ENCODE measurements at regions not wholly inside any gene's neighbourhood (a gene's known extent, or its start where the extent isn't known, plus 50 kb on each side); places are given as distances from the start of the nearest gene placed in this dataset.
"Not testable (repeated sequence)": the region's sequence is repeated elsewhere in the genome, so short reads cannot be mapped to it uniquely, and the experiment has no call there.

- H3K9me3 ChIP-seq (ENCODE audit: control insufficient read depth, insufficient read depth, low read length): no peaks in the 10 kb centered on the region
- H3K4me1 ChIP-seq (ENCODE audit: insufficient read depth, low read length): no peaks in the 10 kb centered on the region
- no peaks in the 10 kb centered on the region for H3K36me3 ChIP-seq (ENCODE audit: insufficient read depth, low read length)
- H3K9ac ChIP-seq (ENCODE audit: low read depth, low read length): no peak overlapping the region
Observed at GRCh38 chr1:166390366-166391033, 223.7 kb upstream of the FAM78B start.

GRCh38 chr1:166391279-166392066 is 224.7 kb upstream of the FAM78B start:
- H3K9ac ChIP-seq (ENCODE audit: low read depth, low read length): no peak overlapping the region
- H3K36me3 ChIP-seq (ENCODE audit: insufficient read depth, low read length): no peaks in the 10 kb centered on the region
- no peaks in the 10 kb centered on the region for H3K9me3 ChIP-seq (ENCODE audit: control insufficient read depth, insufficient read depth, low read length)
- H3K4me1 ChIP-seq (ENCODE audit: insufficient read depth, low read length): no peaks in the 10 kb centered on the region

- no peaks in the 10 kb centered on the region for H3K4me1 ChIP-seq (ENCODE audit: insufficient read depth, low read length)
- H3K9me3 ChIP-seq (ENCODE audit: control insufficient read depth, insufficient read depth, low read length): no peaks in the 10 kb centered on the region
- no peaks in the 10 kb centered on the region for H3K36me3 ChIP-seq (ENCODE audit: insufficient read depth, low read length)
- H3K9ac ChIP-seq (ENCODE audit: low read depth, low read length): no peak overlapping the region
Observed at GRCh38 chr1:166395729-166396128, 228.9 kb upstream of the FAM78B start.

- not testable (repeated sequence) for H3K4me1 ChIP-seq (ENCODE audit: insufficient read depth, low read length); H3K36me3 ChIP-seq (ENCODE audit: insufficient read depth, low read length); H3K9ac ChIP-seq (ENCODE audit: low read depth, low read length); H3K9me3 ChIP-seq (ENCODE audit: control insufficient read depth, insufficient read depth, low read length)
Observed at GRCh38 chr1:166409253-166410082, 242.7 kb upstream of the FAM78B start.

GRCh38 chr1:166410083-166410385 is 243.2 kb upstream of the FAM78B start:
- H3K9me3 ChIP-seq (ENCODE audit: control insufficient read depth, insufficient read depth, low read length): peaks cover 3% of the 10 kb centered on the region; the same call in 1 of the 2 replicates
- H3K9ac ChIP-seq (ENCODE audit: low read depth, low read length): no peak overlapping the region

GRCh38 chr1:166416831-166417230 is 250.0 kb upstream of the FAM78B start:
- not testable (repeated sequence) for H3K36me3 ChIP-seq (ENCODE audit: insufficient read depth, low read length); H3K9ac ChIP-seq (ENCODE audit: low read depth, low read length); H3K4me1 ChIP-seq (ENCODE audit: insufficient read depth, low read length)

More at GRCh38 chr1:166410083-166410385, 243.2 kb upstream of the FAM78B start:
- Histone ChIP-seq H3K4me1 (ENCODE audit: insufficient read depth, low read length) (no peaks in the 10 kb centered on the region), H3K36me3 (ENCODE audit: insufficient read depth, low read length) (no peaks in the 10 kb centered on the region)

GRCh38 chr1:166418344-166418933 is 251.6 kb upstream of the FAM78B start:
- Histone ChIP-seq H3K9me3 (ENCODE audit: control insufficient read depth, insufficient read depth, low read length) (no peaks in the 10 kb centered on the region), H3K36me3 (ENCODE audit: insufficient read depth, low read length) (no peaks in the 10 kb centered on the region), H3K9ac (ENCODE audit: low read depth, low read length) (no peak overlapping the region), H3K4me1 (ENCODE audit: insufficient read depth, low read length) (no peaks in the 10 kb centered on the region)

More at GRCh38 chr1:166416831-166417230, 250.0 kb upstream of the FAM78B start:
- H3K9me3 ChIP-seq (ENCODE audit: control insufficient read depth, insufficient read depth, low read length): not testable (repeated sequence)

- H3K9ac ChIP-seq (ENCODE audit: low read depth, low read length); H3K4me1 ChIP-seq (ENCODE audit: insufficient read depth, low read length); H3K36me3 ChIP-seq (ENCODE audit: insufficient read depth, low read length); H3K9me3 ChIP-seq (ENCODE audit: control insufficient read depth, insufficient read depth, low read length): not testable (repeated sequence)
Observed at GRCh38 chr1:166422586-166422985, 255.8 kb upstream of the FAM78B start.

GRCh38 chr1:166432655-166433054 is 265.9 kb upstream of the FAM78B start:
- H3K4me1 ChIP-seq (ENCODE audit: insufficient read depth, low read length): no peaks in the 10 kb centered on the region
- H3K9me3 ChIP-seq (ENCODE audit: control insufficient read depth, insufficient read depth, low read length): no peaks in the 10 kb centered on the region
- H3K36me3 ChIP-seq (ENCODE audit: insufficient read depth, low read length): no peaks in the 10 kb centered on the region
- H3K9ac ChIP-seq (ENCODE audit: low read depth, low read length): no peak overlapping the region

- H3K36me3 ChIP-seq (ENCODE audit: insufficient read depth, low read length); H3K9ac ChIP-seq (ENCODE audit: low read depth, low read length); H3K4me1 ChIP-seq (ENCODE audit: insufficient read depth, low read length); H3K9me3 ChIP-seq (ENCODE audit: control insufficient read depth, insufficient read depth, low read length): not testable (repeated sequence)
Observed at GRCh38 chr1:166433404-166434304, 266.9 kb upstream of the FAM78B start.

- H3K4me1 ChIP-seq (ENCODE audit: insufficient read depth, low read length): no peaks in the 10 kb centered on the region
- H3K36me3 ChIP-seq (ENCODE audit: insufficient read depth, low read length): no peaks in the 10 kb centered on the region
- H3K9ac ChIP-seq (ENCODE audit: low read depth, low read length): no peak overlapping the region
- no peaks in the 10 kb centered on the region for H3K9me3 ChIP-seq (ENCODE audit: control insufficient read depth, insufficient read depth, low read length)
Observed at GRCh38 chr1:166457700-166458099, 290.9 kb upstream of the FAM78B start.

- Histone ChIP-seq H3K4me1 (ENCODE audit: insufficient read depth, low read length) (no peaks in the 10 kb centered on the region), H3K9me3 (ENCODE audit: control insufficient read depth, insufficient read depth, low read length) (no peaks in the 10 kb centered on the region), H3K9ac (ENCODE audit: low read depth, low read length) (no peak overlapping the region), H3K36me3 (ENCODE audit: insufficient read depth, low read length) (no peaks in the 10 kb centered on the region)
Observed at GRCh38 chr1:166464333-166464732, 297.5 kb upstream of the FAM78B start.

GRCh38 chr1:166470014-166470413 is 303.2 kb upstream of the FAM78B start:
- H3K4me1 ChIP-seq (ENCODE audit: insufficient read depth, low read length): no peaks in the 10 kb centered on the region
- H3K9ac ChIP-seq (ENCODE audit: low read depth, low read length): no peak overlapping the region
- H3K9me3 ChIP-seq (ENCODE audit: control insufficient read depth, insufficient read depth, low read length): no peaks in the 10 kb centered on the region
- H3K36me3 ChIP-seq (ENCODE audit: insufficient read depth, low read length): no peaks in the 10 kb centered on the region

GRCh38 chr1:166470441-166470840 is 303.6 kb upstream of the FAM78B start:
- no peaks in the 10 kb centered on the region for H3K9me3 ChIP-seq (ENCODE audit: control insufficient read depth, insufficient read depth, low read length)
- no peaks in the 10 kb centered on the region for H3K36me3 ChIP-seq (ENCODE audit: insufficient read depth, low read length)
- no peak overlapping the region for H3K9ac ChIP-seq (ENCODE audit: low read depth, low read length)
- H3K4me1 ChIP-seq (ENCODE audit: insufficient read depth, low read length): no peaks in the 10 kb centered on the region
